ENCODE measurements at regions not wholly inside any gene's neighbourhood (a gene's known extent, or its start where the extent isn't known, plus 50 kb on each side); places are given as distances from the start of the nearest gene placed in this dataset.

DNA sequence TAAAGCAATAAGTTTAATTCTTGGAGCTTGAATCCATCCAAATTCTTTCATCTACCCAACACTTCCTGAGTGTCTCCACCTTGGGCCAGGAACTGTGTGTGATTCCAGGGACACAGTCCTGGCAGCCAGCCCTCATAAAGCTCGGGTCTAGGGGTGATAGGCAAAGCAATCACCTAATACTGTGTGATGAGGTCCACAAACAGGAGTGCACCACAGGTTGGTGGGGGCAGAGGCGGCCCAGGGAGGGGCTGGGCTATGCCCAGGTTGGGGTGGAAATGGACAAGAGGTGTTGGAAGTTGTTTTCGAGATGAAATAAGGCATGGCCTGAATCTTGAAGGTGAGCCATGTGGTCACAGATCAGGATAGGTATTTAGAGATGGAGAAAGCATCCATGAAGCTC, 133.9 kb upstream of the PTCH1 start:
- TF ChIP-seq, protein P1, sequence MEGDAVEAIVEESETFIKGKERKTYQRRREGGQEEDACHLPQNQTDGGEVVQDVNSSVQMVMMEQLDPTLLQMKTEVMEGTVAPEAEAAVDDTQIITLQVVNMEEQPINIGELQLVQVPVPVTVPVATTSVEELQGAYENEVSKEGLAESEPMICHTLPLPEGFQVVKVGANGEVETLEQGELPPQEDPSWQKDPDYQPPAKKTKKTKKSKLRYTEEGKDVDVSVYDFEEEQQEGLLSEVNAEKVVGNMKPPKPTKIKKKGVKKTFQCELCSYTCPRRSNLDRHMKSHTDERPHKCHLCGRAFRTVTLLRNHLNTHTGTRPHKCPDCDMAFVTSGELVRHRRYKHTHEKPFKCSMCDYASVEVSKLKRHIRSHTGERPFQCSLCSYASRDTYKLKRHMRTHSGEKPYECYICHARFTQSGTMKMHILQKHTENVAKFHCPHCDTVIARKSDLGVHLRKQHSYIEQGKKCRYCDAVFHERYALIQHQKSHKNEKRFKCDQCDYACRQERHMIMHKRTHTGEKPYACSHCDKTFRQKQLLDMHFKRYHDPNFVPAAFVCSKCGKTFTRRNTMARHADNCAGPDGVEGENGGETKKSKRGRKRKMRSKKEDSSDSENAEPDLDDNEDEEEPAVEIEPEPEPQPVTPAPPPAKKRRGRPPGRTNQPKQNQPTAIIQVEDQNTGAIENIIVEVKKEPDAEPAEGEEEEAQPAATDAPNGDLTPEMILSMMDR (IDR thresholded peaks at IDR 0.05; ENCODE audit: insufficient read depth, low read length, poor library complexity, severe bottlenecking) = no peak
- no peak for TF ChIP-seq EZH2phosphoT487 (conservative IDR thresholded peaks at IDR 0.05; ENCODE audit: low read length)

All from SU-DHL-6 (cell line).